ENCODE measurements at regions not wholly inside any gene's neighbourhood (a gene's known extent, or its start where the extent isn't known, plus 50 kb on each side); places are given as distances from the start of the nearest gene placed in this dataset.

DNA sequence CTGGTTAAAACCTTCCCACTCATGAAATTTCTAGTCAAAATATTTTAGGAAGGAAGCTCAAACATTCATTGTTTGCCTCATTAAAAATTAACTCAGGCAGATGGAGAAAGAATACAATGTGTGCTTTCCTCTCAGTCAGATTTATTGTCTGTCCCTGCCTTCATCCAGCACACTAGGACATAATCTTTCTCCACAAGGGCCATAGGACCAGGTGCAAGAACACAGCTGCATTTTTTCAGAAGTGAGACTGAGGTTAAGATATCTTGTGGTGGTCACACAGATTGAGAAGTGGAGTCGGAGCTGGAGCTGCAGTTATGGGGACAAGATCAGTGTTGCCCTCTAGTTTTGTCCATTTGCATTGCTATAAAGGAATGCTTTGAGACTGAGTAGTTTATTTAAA is 666.3 kb downstream of the CCSER2 start:
- no peak overlapping the region for H3K4me3 ChIP-seq (replicated peaks; ENCODE audit: low read depth, low read length)
- TF ChIP-seq CTCF (IDR thresholded peaks at IDR 0.05; ENCODE audit: low read depth, low read length, missing control alignments), result no peak
- no peak for DNase-seq (ENCODE audit: extremely low read depth, low read depth)

DNA sequence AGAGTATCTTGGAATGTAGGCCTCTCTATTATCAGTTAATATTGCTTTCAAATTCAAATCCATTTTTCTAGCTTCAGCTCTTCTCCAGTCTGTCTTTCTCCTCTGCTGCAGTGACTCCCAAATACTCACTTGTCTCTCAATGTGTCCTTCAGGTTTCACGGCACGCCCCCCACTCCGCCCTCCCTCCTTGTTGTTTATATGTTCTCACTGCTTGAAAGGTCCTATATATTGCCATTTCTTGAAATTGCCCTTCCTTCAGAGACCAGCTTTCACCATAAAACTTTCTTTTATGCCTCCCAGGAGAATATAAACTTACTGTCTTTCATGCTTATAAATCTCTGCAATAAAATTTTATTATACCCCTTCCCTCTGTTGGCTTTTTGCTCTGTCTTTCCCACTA is 668.2 kb downstream of the CCSER2 start:
- no peak for DNase-seq (ENCODE audit: extremely low read depth, low read depth)
- H3K4me3 ChIP-seq (replicated peaks; ENCODE audit: low read depth, low read length), result no peak overlapping the region
- no peak for TF ChIP-seq CTCF (IDR thresholded peaks at IDR 0.05; ENCODE audit: low read depth, low read length, missing control alignments)

DNA sequence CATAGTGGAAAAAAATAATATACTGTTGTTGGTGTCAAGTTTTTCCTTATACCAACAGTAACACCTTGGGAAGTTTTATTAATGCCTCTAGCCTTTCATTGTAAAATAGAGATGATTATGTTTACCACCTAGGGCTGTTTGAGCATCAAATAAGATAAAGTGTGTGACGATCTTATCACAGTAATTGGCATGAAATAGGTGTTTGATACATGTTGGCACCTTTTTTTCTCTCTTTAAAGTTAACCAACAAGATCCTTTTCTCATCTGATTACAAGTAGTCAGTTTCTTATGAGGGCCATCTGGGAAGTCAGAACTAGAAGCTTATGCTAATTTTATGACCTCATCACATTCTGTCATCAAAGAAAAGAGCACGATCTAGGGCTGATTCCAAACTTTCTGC is 669.5 kb downstream of the CCSER2 start:
- no peak overlapping the region for H3K4me3 ChIP-seq (replicated peaks; ENCODE audit: low read depth, low read length)
- no peak for DNase-seq (ENCODE audit: extremely low read depth, low read depth)
- TF ChIP-seq CTCF (IDR thresholded peaks at IDR 0.05; ENCODE audit: low read depth, low read length, missing control alignments), result no peak

DNA sequence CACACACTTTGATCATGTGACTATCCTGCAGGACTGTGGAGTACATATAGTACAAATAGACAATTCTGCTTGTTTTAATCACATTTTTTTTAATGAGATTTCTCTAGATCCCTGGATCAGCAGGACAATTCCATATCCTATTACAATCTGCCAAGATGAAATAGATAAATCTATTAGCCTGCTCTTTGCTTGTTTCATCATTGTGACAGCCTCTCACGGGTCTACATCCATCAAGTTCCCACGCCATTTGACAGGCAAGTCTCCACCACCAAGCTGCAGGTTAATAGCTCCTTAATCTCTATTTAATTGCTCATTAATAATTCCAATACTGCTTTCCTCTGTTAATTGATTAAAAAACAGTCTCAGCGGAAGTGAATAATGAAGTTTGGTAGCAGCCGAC is 671.5 kb downstream of the CCSER2 start:
- no peak for DNase-seq (ENCODE audit: extremely low read depth, low read depth)
- H3K4me3 ChIP-seq (replicated peaks; ENCODE audit: low read depth, low read length), result no peak overlapping the region
- TF ChIP-seq CTCF (IDR thresholded peaks at IDR 0.05; ENCODE audit: low read depth, low read length, missing control alignments), result no peak

GRCh38 chr10:85003083-85003482 is 674.7 kb downstream of the CCSER2 start:
- H3K4me3 ChIP-seq (replicated peaks; ENCODE audit: low read depth, low read length), result no peak overlapping the region
- DNase-seq (ENCODE audit: extremely low read depth, low read depth), result no peak
- TF ChIP-seq CTCF (IDR thresholded peaks at IDR 0.05; ENCODE audit: low read depth, low read length, missing control alignments), result no peak

DNA sequence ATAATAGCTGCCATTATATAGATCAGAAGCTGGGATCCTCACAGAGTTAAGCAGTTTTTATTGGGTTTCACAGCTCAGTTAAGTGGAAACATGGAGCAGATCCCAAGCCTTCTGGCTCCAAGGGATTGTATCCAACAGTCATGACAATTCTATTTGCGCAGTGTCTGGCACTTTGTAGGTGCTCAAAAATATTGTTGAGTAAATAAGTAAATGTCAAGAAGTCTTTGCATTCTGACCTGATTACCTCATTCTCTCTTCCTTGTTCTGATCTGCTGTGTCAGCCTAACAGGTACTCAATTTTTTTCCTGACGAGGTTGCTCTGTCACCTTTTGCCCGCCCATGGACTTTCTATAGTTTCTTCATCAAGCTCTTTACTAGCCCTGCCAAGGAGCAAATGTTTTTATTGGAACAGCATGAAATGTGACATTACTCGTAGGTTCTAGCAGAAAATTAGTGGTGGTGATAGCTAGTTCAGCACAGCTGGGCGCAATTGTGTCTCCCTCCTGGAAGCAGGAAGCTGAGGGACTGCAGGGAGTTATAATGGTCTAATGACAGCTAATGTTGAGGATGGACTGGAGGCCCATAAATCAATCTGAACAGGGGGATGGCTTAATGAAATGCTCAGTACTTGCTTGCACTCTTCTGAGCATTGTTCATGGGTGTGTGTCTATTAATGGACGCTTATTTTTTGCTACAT is 680.2 kb downstream of the CCSER2 start:
- TF ChIP-seq CTCF (IDR thresholded peaks at IDR 0.05; ENCODE audit: low read depth, low read length, missing control alignments), result no peak
- no peak overlapping the region for H3K4me3 ChIP-seq (replicated peaks; ENCODE audit: low read depth, low read length)
- DNase-seq (ENCODE audit: extremely low read depth, low read depth), result no peak

DNA sequence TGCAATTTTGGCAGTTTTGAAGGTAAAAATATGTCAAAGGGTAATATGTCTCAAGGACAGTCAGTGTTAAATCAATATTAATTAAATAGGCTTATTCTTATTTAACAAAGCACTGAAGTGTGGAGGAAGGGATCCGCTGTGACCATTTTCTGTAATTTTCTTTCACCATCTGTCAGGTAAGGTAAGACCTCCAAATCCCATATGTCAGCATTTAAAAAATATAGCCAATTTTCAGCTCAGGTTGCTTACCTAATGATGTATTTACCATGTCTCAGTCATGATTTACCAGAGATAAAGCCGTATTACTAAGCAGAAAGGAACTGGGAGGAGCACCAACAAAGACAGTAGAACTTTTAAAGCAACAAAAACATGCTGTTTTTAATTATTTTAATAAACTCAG is 683.9 kb downstream of the CCSER2 start:
- TF ChIP-seq CTCF (IDR thresholded peaks at IDR 0.05; ENCODE audit: low read depth, low read length, missing control alignments), result no peak
- DNase-seq (ENCODE audit: extremely low read depth, low read depth), result no peak
- H3K4me3 ChIP-seq (replicated peaks; ENCODE audit: low read depth, low read length), result no peak overlapping the region

All from HFF-Myc (cell line).